T-cell (primary cell): ENCODE measurements at regions not wholly inside any gene's neighbourhood (a gene's known extent, or its start where the extent isn't known, plus 50 kb on each side); places are given as distances from the start of the nearest gene placed in this dataset.
"Not testable (repeated sequence)": the region's sequence is repeated elsewhere in the genome, so short reads cannot be mapped to it uniquely, and the experiment has no call there.

ENCODE experiments used
- ATAC-seq, 4 experiments: fragments of 200-7000 bp in 3 of 4; fragments of 150-1000 bp in 1 of 4; cut with Tn5 transposase; replicated peaks in 1 of 4; 1 replicate in 3 of 4; 2 replicates in 1 of 4; pipeline ENCODE4 v1.10.0; 2021; ENCODE audit warnings: moderate library complexity in 3 of 4, mild to moderate bottlenecking in 2 of 4, moderate number of reproducible peaks in 1 of 4
- CTCF ChIA-PET, 2 donors: fragments of 300-600 bp; sonication (Branson Sonifier 250); formaldehyde crosslinking; loops; one replicate each; lab custom pipeline; 2022; ENCODE audit warnings: antibody characterized with exemption in 2 of 2; lab: Charles Lee
- POLR2A ChIA-PET, 2 donors: fragments of 300-600 bp; sonication (Branson Sonifier 250); formaldehyde crosslinking; loops; one replicate each; lab custom pipeline; 2022; ENCODE audit warnings: antibody characterized with exemption in 2 of 2; lab: Charles Lee
- DNase-seq, 35 experiments: peaks; one replicate each; pipeline versions ENCODE4 v3.0.0 to v3.0.0-alpha.2; 2013 to 2023
- H3K27ac ChIP-seq: one replicate; pipeline ENCODE4 v1.5.1; 2013; ENCODE audit warnings: low read length
- H3K27me3 ChIP-seq, 2 experiments: replicated peaks in 1 of 2; 1 replicate in 1 of 2; 2 replicates in 1 of 2; pipeline versions ENCODE4 v1.6.1 to v1.7.0; 2013; ENCODE audit warnings: low read length in 1 of 2, mixed read lengths in 1 of 2; ENCODE audit not compliant: control insufficient read depth in 2 of 2, insufficient read depth in 2 of 2; ENCODE audit errors: extremely low read depth in 1 of 2
- H3K36me3 ChIP-seq, 2 donors: 1 replicate in 1 of 2; 2 replicates in 1 of 2; pipeline versions ENCODE4 v1.6.1 to v1.7.0; 2013; ENCODE audit warnings: low read length in 1 of 2; ENCODE audit not compliant: control insufficient read depth in 2 of 2, insufficient read depth in 1 of 2; ENCODE audit errors: extremely low read depth in 1 of 2
- H3K4me1 ChIP-seq, 2 experiments: 1 replicate in 1 of 2; 2 replicates in 1 of 2; pipeline versions ENCODE4 v1.6.1 to v1.7.0; 2013; ENCODE audit warnings: low read length in 2 of 2, mixed read lengths in 1 of 2; ENCODE audit not compliant: insufficient read depth in 2 of 2, control insufficient read depth in 1 of 2; ENCODE audit errors: extremely low read depth in 1 of 2
- H3K4me3 ChIP-seq, 2 donors: 1 replicate in 1 of 2; 2 replicates in 1 of 2; pipeline versions ENCODE4 v1.5.1 to v1.7.0; 2013; ENCODE audit warnings: mild to moderate bottlenecking in 2 of 2, low read length in 1 of 2, moderate library complexity in 1 of 2; ENCODE audit not compliant: control insufficient read depth in 1 of 2; ENCODE audit errors: extremely low read depth in 1 of 2
- H3K9me3 ChIP-seq: 2 replicates; pipeline ENCODE4 v1.7.0; 2013
- H3K27ac Mint-ChIP-seq, 2 donors: one replicate each; pipeline ENCODE4 v1.8.0; 2020 to 2021; ENCODE audit warnings: mild to moderate bottlenecking in 2 of 2, mixed read lengths in 2 of 2
- H3K27me3 Mint-ChIP-seq, 2 donors: one replicate each; pipeline ENCODE4 v1.8.0; 2021 to 2022; ENCODE audit warnings: mixed read lengths in 2 of 2
- H3K36me3 Mint-ChIP-seq: one replicate; pipeline ENCODE4 v1.8.0; 2021; ENCODE audit warnings: mixed read lengths
- H3K4me1 Mint-ChIP-seq, 3 donors: one replicate each; pipeline ENCODE4 v1.8.0; 2020 to 2022; ENCODE audit warnings: mixed read lengths in 3 of 3, mild to moderate bottlenecking in 1 of 3
- H3K4me3 Mint-ChIP-seq, 3 donors: one replicate each; pipeline ENCODE4 v1.8.0; 2020 to 2022; ENCODE audit warnings: mild to moderate bottlenecking in 3 of 3, mixed read lengths in 3 of 3, moderate library complexity in 3 of 3
- H3K9me3 Mint-ChIP-seq, 3 donors: one replicate each; pipeline ENCODE4 v1.8.0; 2020 to 2022; ENCODE audit warnings: mixed read lengths in 3 of 3
- WGBS: methylation state at CpG from one replicate; pipeline ENCODE4 v1.1.5; 2013; ENCODE audit warnings: missing lambda C conversion rate; ENCODE audit not compliant: insufficient coverage; 5-methylcytosine and 5-hydroxymethylcytosine counted together

GRCh38 chr5:90248640-90249039, 160.9 kb downstream of the CETN3 start:
- no peaks in the 10 kb centered on the region for H3K36me3 ChIP-seq
- ChIA-PET CTCF (no interaction called here), POLR2A (no interaction called here)
- ATAC-seq, result no peak
- no peak overlapping the region for H3K4me3 Mint-ChIP-seq
- H3K27ac ChIP-seq, result no peak overlapping the region
- no peaks in the 10 kb centered on the region for H3K9me3 ChIP-seq
- H3K4me3 ChIP-seq, result no peak overlapping the region
- no peaks in the 10 kb centered on the region for H3K27me3 ChIP-seq
- no peak overlapping the region for H3K27ac Mint-ChIP-seq
- no peaks in the 10 kb centered on the region for H3K4me1 Mint-ChIP-seq
- peaks cover 0 to 4% (median 0%) of the 10 kb centered on the region in 3 donors for H3K9me3 Mint-ChIP-seq
- no peaks in the 10 kb centered on the region for H3K4me1 ChIP-seq
- no peaks in the 10 kb centered on the region for H3K27me3 Mint-ChIP-seq
- no peak for DNase-seq
- no peaks in the 10 kb centered on the region for H3K36me3 Mint-ChIP-seq
- 57% methylated on average over 1 of the region's 1 CpG for WGBS

GRCh38 chr5:90243848-90244247, 165.7 kb downstream of the CETN3 start:
- H3K36me3 ChIP-seq, H3K4me3 ChIP-seq, H3K27ac ChIP-seq, H3K9me3 Mint-ChIP-seq, H3K4me1 ChIP-seq, H3K4me1 Mint-ChIP-seq, CTCF ChIA-PET, ATAC-seq, H3K36me3 Mint-ChIP-seq, H3K4me3 Mint-ChIP-seq, H3K27me3 ChIP-seq, POLR2A ChIA-PET, H3K9me3 ChIP-seq, H3K27me3 Mint-ChIP-seq, DNase-seq, H3K27ac Mint-ChIP-seq: not testable (repeated sequence)
- WGBS, result no CpG with 5 or more reads among the region's 3 CpGs

- no peak overlapping the region for H3K27ac Mint-ChIP-seq
- no peaks in the 10 kb centered on the region for H3K9me3 ChIP-seq
- H3K27me3 Mint-ChIP-seq, result peaks cover 2 to 13% of the 10 kb centered on the region in 2 donors
- CTCF ChIA-PET, result no interaction called here
- no peak overlapping the region for H3K4me3 Mint-ChIP-seq
- H3K4me3 ChIP-seq, result no peak overlapping the region
- H3K36me3 Mint-ChIP-seq, result no peaks in the 10 kb centered on the region
- H3K9me3 Mint-ChIP-seq, result no peaks in the 10 kb centered on the region
- no peak for DNase-seq
- H3K27me3 ChIP-seq, result no peaks in the 10 kb centered on the region
- H3K27ac ChIP-seq, result no peak overlapping the region
- H3K4me1 ChIP-seq, result no peaks in the 10 kb centered on the region
- H3K36me3 ChIP-seq, result no peaks in the 10 kb centered on the region
- WGBS, result 83% methylated on average over 1 of the region's 3 CpGs
- no peak for ATAC-seq
- POLR2A ChIA-PET, result no interaction called here
- no peaks in the 10 kb centered on the region for H3K4me1 Mint-ChIP-seq
These were observed 176.1 kb downstream of the CETN3 start for GRCh38 chr5:90233476-90233875.

- Histone ChIP-seq H3K27ac (no peak overlapping the region), H3K4me1 (no peaks in the 10 kb centered on the region), H3K4me3 (no peak overlapping the region), H3K9me3 (no peaks in the 10 kb centered on the region), H3K27me3 (no peaks in the 10 kb centered on the region), H3K36me3 (no peaks in the 10 kb centered on the region)
- peaks cover 0 to 18% of the 10 kb centered on the region in 2 donors for H3K27me3 Mint-ChIP-seq
- no peak for DNase-seq
- no peaks in the 10 kb centered on the region for H3K4me1 Mint-ChIP-seq
- ChIA-PET CTCF (no interaction called here), POLR2A (no interaction called here)
- H3K36me3 Mint-ChIP-seq, result no peaks in the 10 kb centered on the region
- no peak overlapping the region for H3K4me3 Mint-ChIP-seq
- no peak for ATAC-seq
- 80% methylated on average over 2 of the region's 4 CpGs for WGBS
- no peak overlapping the region for H3K27ac Mint-ChIP-seq
- no peaks in the 10 kb centered on the region for H3K9me3 Mint-ChIP-seq
These were observed 177.9 kb downstream of the CETN3 start for GRCh38 chr5:90231688-90232087.

- no peaks in the 10 kb centered on the region for H3K36me3 Mint-ChIP-seq
- Histone ChIP-seq H3K4me3 (no peak overlapping the region), H3K27me3 (no peaks in the 10 kb centered on the region), H3K36me3 (no peaks in the 10 kb centered on the region), H3K4me1 (no peaks in the 10 kb centered on the region), H3K27ac (no peak overlapping the region), H3K9me3 (no peaks in the 10 kb centered on the region)
- H3K9me3 Mint-ChIP-seq, result no peaks in the 10 kb centered on the region
- CTCF ChIA-PET, result no interaction called here
- ATAC-seq, result no peak
- DNase-seq, result no peak
- POLR2A ChIA-PET, result no interaction called here
- no peak overlapping the region for H3K27ac Mint-ChIP-seq
- H3K4me1 Mint-ChIP-seq, result no peaks in the 10 kb centered on the region
- 78% methylated on average over 2 of the region's 3 CpGs for WGBS
- H3K27me3 Mint-ChIP-seq, result peaks cover 0 to 13% of the 10 kb centered on the region in 2 donors
- H3K4me3 Mint-ChIP-seq, result no peak overlapping the region
These were observed 181.9 kb downstream of the CETN3 start for GRCh38 chr5:90227683-90228082.

- no peaks in the 10 kb centered on the region for H3K4me1 ChIP-seq
- DNase-seq, result no peak
- no peak overlapping the region for H3K4me3 ChIP-seq
- ChIA-PET POLR2A (no interaction called here), CTCF (no interaction called here)
- no CpG with 5 or more reads among the region's 2 CpGs for WGBS
- Mint-ChIP-seq H3K4me3 (no peak overlapping the region), H3K27me3 (peaks cover 0 to 13% of the 10 kb centered on the region in 2 donors), H3K9me3 (no peaks in the 10 kb centered on the region), H3K4me1 (no peaks in the 10 kb centered on the region), H3K36me3 (no peaks in the 10 kb centered on the region), H3K27ac (no peak overlapping the region)
- H3K27ac ChIP-seq, result no peak overlapping the region
- H3K9me3 ChIP-seq, result no peaks in the 10 kb centered on the region
- H3K36me3 ChIP-seq, result no peaks in the 10 kb centered on the region
- no peaks in the 10 kb centered on the region for H3K27me3 ChIP-seq
- ATAC-seq, result no peak
These were observed 183.0 kb downstream of the CETN3 start for GRCh38 chr5:90226433-90227099.

- POLR2A ChIA-PET, result no interaction called here
- Mint-ChIP-seq H3K4me3 (no peak overlapping the region), H3K4me1 (no peaks in the 10 kb centered on the region), H3K36me3 (no peaks in the 10 kb centered on the region), H3K9me3 (no peaks in the 10 kb centered on the region), H3K27ac (no peak overlapping the region), H3K27me3 (peaks cover 0 to 8% of the 10 kb centered on the region in 2 donors)
- H3K27ac ChIP-seq, result no peak overlapping the region
- no peaks in the 10 kb centered on the region for H3K9me3 ChIP-seq
- ATAC-seq, result no peak
- CTCF ChIA-PET, result no interaction called here
- no peaks in the 10 kb centered on the region for H3K27me3 ChIP-seq
- H3K4me3 ChIP-seq, result no peak overlapping the region
- no peaks in the 10 kb centered on the region for H3K36me3 ChIP-seq
- H3K4me1 ChIP-seq, result no peaks in the 10 kb centered on the region
- WGBS, result 82% methylated on average over 1 of the region's 1 CpG
- DNase-seq, result no peak
These were observed 185.2 kb downstream of the CETN3 start for GRCh38 chr5:90224342-90224741.
